Endothelial cell of umbilical vein (primary cell): ENCODE measurements at regions not wholly inside any gene's neighbourhood (a gene's known extent, or its start where the extent isn't known, plus 50 kb on each side); places are given as distances from the start of the nearest gene placed in this dataset.

Source experiments
- BruUV-seq: library from RNA; stranded (reverse); fragments of 400-500 nt; replicated peaks from 2 replicates; lab custom pipeline; 2021; lab: Mats Ljungman, UMichigan
- CTCF ChIA-PET: fragments of 300-600, 350-600 bp; sonication (Branson Sonifier 250); formaldehyde crosslinking; loops from one replicate; lab custom pipeline; 2021; ENCODE audit warnings: antibody characterized with exemption, inconsistent platforms; lab: Charles Lee
- POLR2A ChIA-PET: fragments of 300-600, 350-600 bp; sonication (Branson Sonifier 250); formaldehyde crosslinking; loops from one replicate; lab custom pipeline; 2021; ENCODE audit warnings: antibody characterized with exemption, inconsistent platforms; lab: Charles Lee
- DNase-seq: peaks from one replicate; pipeline ENCODE4 v3.0.0-alpha.2; 2011; ENCODE audit warnings: low read depth, low spot score
- FAIRE-seq: peaks from 2 replicates; lab custom pipeline; 2011; peaks lifted over from hg19 to GRCh38; lab: Jason Lieb, UNC
- H2AFZ ChIP-seq: 2 replicates; pipeline ENCODE4 v1.6.0; 2012; ENCODE audit warnings: low read depth, low read length, control low read depth, inconsistent platforms
- H3K27ac ChIP-seq: 2 replicates; pipeline ENCODE4 v1.5.1; 2011; ENCODE audit warnings: low read depth, mild to moderate bottlenecking, control low read depth, low read length, moderate library complexity; ENCODE audit not compliant: insufficient read depth
- H3K27me3 ChIP-seq, 2 experiments: 2 replicates each; pipeline versions ENCODE4 v1.6.0 to v1.6.1; 2011; ENCODE audit warnings: low read length in 2 of 2, mixed read lengths in 1 of 2; ENCODE audit not compliant: control insufficient read depth in 2 of 2, insufficient read depth in 2 of 2
- H3K36me3 ChIP-seq, 2 experiments: 2 replicates in 1 of 2; 3 replicates in 1 of 2; pipeline ENCODE4 v1.5.1; 2011; ENCODE audit warnings: low read length in 2 of 2, mild to moderate bottlenecking in 1 of 2, moderate library complexity in 1 of 2; ENCODE audit not compliant: control insufficient read depth in 2 of 2, insufficient read depth in 2 of 2; ENCODE audit errors: extremely low read depth in 1 of 2
- H3K4me1 ChIP-seq: 3 replicates; pipeline ENCODE4 v1.5.1; 2011; ENCODE audit warnings: mild to moderate bottlenecking, low read length; ENCODE audit not compliant: control insufficient read depth, insufficient read depth; ENCODE audit errors: extremely low read depth
- H3K4me2 ChIP-seq: 2 replicates; pipeline ENCODE4 v1.6.1; 2011; ENCODE audit warnings: low read length, control low read depth, mixed read lengths; ENCODE audit not compliant: insufficient read depth
- H3K4me3 ChIP-seq, 3 experiments: fragments of 200-600 bp in 1 of 3; sonication (generic), shearing (Covaris generic) in 1 of 3; replicated peaks in 1 of 3; 2 replicates each; pipeline ENCODE4 v1.5.1; 2011 to 2016; ENCODE audit warnings: control low read depth in 3 of 3, low read length in 3 of 3, mild to moderate bottlenecking in 2 of 3, inconsistent platforms in 1 of 3, low read depth in 1 of 3, moderate library complexity in 1 of 3; ENCODE audit not compliant: insufficient read depth in 1 of 3
- H3K79me2 ChIP-seq: 2 replicates; pipeline ENCODE4 v1.6.0; 2012; ENCODE audit warnings: low read length, inconsistent platforms; ENCODE audit not compliant: control insufficient read depth, insufficient read depth
- H3K9ac ChIP-seq: replicated peaks from 2 replicates; pipeline ENCODE3; 2011; ENCODE audit warnings: low read length, control low read depth; ENCODE audit not compliant: insufficient read depth; ENCODE audit errors: extremely low read depth
- H3K9me1 ChIP-seq: replicated peaks from 3 replicates; pipeline ENCODE4 v1.6.0; 2011; ENCODE audit warnings: mild to moderate bottlenecking, low read length; ENCODE audit not compliant: control insufficient read depth, insufficient read depth; ENCODE audit errors: extremely low read depth
- H3K9me3 ChIP-seq: replicated peaks from 2 replicates; pipeline ENCODE4 v1.5.1; 2012; ENCODE audit warnings: low read length, inconsistent platforms; ENCODE audit not compliant: control insufficient read depth, insufficient read depth
- H4K20me1 ChIP-seq: replicated peaks from 2 replicates; pipeline ENCODE3; 2011; ENCODE audit warnings: mild to moderate bottlenecking, low read length; ENCODE audit not compliant: control insufficient read depth, insufficient read depth; ENCODE audit errors: extremely low read depth
- CTCF ChIP-seq, 2 donors: IDR thresholded peaks; 1 replicate in 1 of 2; 2 replicates in 1 of 2; pipeline ENCODE4 v1.5.1; 2011; ENCODE audit warnings: low read length in 2 of 2, mild to moderate bottlenecking in 2 of 2, moderate library complexity in 2 of 2, control low read depth in 1 of 2, inconsistent platforms in 1 of 2, low read depth in 1 of 2; ENCODE audit not compliant: insufficient read depth in 1 of 2; ENCODE audit errors: extremely low read depth in 1 of 2
- EZH2 ChIP-seq: IDR thresholded peaks from 2 replicates; pipeline ENCODE4 v1.6.1; 2012; ENCODE audit warnings: borderline replicate concordance, low read depth, mild to moderate bottlenecking, moderate library complexity, low read length, inconsistent platforms; ENCODE audit not compliant: severe bottlenecking
- FOS ChIP-seq: IDR thresholded peaks from 2 replicates; pipeline ENCODE4 v1.6.1; 2011; ENCODE audit warnings: mild to moderate bottlenecking, low read length, moderate library complexity, borderline replicate concordance; ENCODE audit not compliant: insufficient read depth
- GATA2 ChIP-seq: IDR thresholded peaks from 2 replicates; pipeline ENCODE4 v1.7.0; 2011; ENCODE audit warnings: low read depth, mild to moderate bottlenecking, moderate library complexity, mixed read lengths, low read length; ENCODE audit not compliant: insufficient read length, insufficient read depth
- JUN ChIP-seq: IDR thresholded peaks from 2 replicates; pipeline ENCODE4 v1.6.1; 2011; ENCODE audit warnings: borderline replicate concordance, low read depth; ENCODE audit not compliant: insufficient read length, insufficient read depth
- MAX ChIP-seq: IDR thresholded peaks from 2 replicates; pipeline ENCODE4 v1.6.1; 2011; ENCODE audit not compliant: insufficient read depth, insufficient read length
- MYC ChIP-seq: IDR thresholded peaks from one replicate; pipeline ENCODE4 v1.6.1; 2011; ENCODE audit warnings: mild to moderate bottlenecking, low read depth, low read length
- POLR2A ChIP-seq: IDR thresholded peaks from 2 replicates; pipeline ENCODE4 v1.6.1; 2012; ENCODE audit warnings: low read depth, mild to moderate bottlenecking, control low read depth, low read length
- POLR2AphosphoS5 ChIP-seq: IDR thresholded peaks from 2 replicates; pipeline ENCODE4 v1.6.1; 2012; ENCODE audit warnings: low read depth, mild to moderate bottlenecking, control low read depth, low read length, moderate library complexity; ENCODE audit not compliant: insufficient read depth
- dilution Hi-C: fragments of 300-500 bp; cut with MboI; formaldehyde crosslinking; loops from one replicate; pipeline ENCODE4 v1.15.0; 2019; ENCODE audit warnings: low sequenced_read_pairs; ENCODE audit not compliant: extremely low pct_ligation_motif_present
- intact Hi-C: fragments of 100-400 bp; cut with micrococcal nuclease; formaldehyde crosslinking; loops from one replicate; pipeline ENCODE4 v1.10.0; 2022

GRCh38 chr4:181792641-181793040 is 450.6 kb upstream of the TENM3 start:
- dilution Hi-C loops (no loop called here), intact Hi-C loops (no loop called here)
- Histone ChIP-seq H3K9ac (no peak overlapping the region), H3K9me1 (no peaks in the 10 kb centered on the region), H3K27ac (no peak overlapping the region), H3K36me3 (no peaks in the 10 kb centered on the region), H4K20me1 (no peaks in the 10 kb centered on the region), H3K4me1 (no peaks in the 10 kb centered on the region), H3K4me2 (no peak overlapping the region), H3K27me3 (no peaks in the 10 kb centered on the region), H3K79me2 (no peaks in the 10 kb centered on the region), H3K9me3 (peaks cover 4% of the 10 kb centered on the region), H3K4me3 (no peak overlapping the region), H2AFZ (no peak overlapping the region)
- BruUV-seq, result no TSS peak
- DNase-seq, result no peak
- ChIA-PET POLR2A (no interaction called here), CTCF (no interaction called here)
- no peak for FAIRE-seq
- TF ChIP-seq MYC (no peak), MAX (no peak), POLR2A (no peak), GATA2 (no peak), JUN (no peak), FOS (no peak), POLR2AphosphoS5 (no peak), CTCF (IDR thresholded peaks at IDR 0.05; ENCODE audit: extremely low read depth in 1 of 2, insufficient read depth in 1 of 2, low read depth in 1 of 2, low read length in 2 of 2) (no peak), EZH2 (no peak)
